ENCODE measurements at regions not wholly inside any gene's neighbourhood (a gene's known extent, or its start where the extent isn't known, plus 50 kb on each side); places are given as distances from the start of the nearest gene placed in this dataset.

- no peak for DNase-seq
Observed at GRCh38 chr10:4568086-4568485, 257.9 kb upstream of the AKR1E2 start.

DNA sequence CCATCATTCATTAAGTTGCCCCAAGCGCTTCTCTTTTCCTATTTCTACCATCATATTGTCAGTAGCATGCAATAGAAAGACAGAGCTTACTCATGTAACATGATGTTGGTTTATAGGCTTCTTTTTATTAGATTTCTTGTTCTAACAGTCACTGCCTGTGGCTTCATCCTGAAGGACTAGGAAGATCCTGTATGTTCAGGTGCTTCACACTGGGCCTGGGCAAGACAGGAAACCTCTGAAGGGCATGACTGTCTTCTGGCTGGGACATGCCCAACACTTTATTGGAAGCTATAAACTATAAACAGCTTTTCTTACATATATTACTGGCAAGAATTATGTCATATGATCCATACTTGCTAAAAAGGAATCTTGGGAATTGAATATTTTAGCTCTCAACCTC, 258.4 kb upstream of the AKR1E2 start:
- no peak for DNase-seq

DNA sequence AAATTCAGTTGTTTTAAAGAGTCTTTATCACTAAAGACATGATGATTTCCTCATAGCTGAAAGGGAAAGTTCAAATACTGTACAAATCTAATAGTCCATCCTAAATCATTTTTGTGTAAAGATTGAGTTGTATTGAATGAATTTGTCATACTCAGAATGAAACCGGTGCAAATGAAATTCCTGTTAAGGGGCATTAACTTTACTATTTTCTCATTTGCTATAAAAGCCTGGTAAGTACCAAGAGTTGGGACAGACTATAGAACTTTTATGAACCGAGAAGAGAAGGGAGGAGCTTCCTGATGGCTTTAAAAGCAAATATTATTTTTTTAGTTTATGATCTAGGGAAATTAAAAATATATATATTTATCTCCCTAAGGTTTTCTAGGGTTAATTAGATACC, 260.0 kb upstream of the AKR1E2 start:
- no peak for DNase-seq

GRCh38 chr10:4561296-4561695, 264.7 kb upstream of the AKR1E2 start:
- DNase-seq: no peak

- DNase-seq: no peak
Observed at GRCh38 chr10:4557469-4557868, 268.5 kb upstream of the AKR1E2 start.

GRCh38 chr10:4556527-4556926, 269.5 kb upstream of the AKR1E2 start:
- DNase-seq: no peak

DNA sequence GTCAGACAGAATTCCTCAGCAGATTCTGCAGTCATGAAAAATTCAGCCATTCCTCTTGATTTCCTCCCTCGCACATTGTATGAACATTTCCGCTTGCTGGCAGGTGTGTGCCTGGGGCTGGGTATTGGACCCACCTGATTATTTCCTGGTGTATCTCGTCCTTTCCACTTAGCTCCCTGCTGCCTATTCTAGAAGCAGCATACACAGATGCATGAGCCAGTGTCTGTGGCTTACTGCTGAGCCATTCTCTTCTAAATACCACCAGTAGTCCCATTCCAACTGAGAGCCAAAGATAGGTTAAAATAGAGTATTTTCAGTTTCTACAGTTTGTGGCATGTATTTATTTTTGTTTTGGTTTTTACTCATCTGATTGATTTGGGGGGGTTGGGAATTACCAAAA, 270.1 kb upstream of the AKR1E2 start:
- DNase-seq: no peak

DNA sequence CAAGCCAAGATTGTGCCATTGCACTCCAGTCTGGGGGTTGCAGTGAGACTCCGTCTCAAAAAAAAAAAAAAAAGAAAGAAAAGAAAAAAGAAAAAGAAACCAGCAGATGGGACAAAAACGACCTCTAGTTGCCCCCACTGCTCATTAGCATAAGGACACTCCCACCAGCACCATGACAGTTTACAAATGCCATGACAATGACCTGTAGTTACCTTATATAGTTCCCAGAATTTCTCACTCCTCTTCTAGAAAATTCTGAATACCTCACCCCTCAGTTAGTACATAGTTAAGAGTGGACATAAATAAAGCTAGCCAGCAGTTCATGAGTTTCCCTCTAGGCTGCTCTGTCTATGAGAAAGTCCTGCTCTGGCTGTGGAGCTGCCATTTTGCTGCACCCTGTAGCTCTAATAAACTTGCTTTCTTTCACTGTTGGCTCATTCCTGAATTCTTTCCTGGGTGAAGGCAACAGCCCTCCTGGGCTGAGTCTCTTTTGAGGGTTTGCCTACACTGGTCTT, 276.8 kb upstream of the AKR1E2 start:
- DNase-seq: no peak

DNA sequence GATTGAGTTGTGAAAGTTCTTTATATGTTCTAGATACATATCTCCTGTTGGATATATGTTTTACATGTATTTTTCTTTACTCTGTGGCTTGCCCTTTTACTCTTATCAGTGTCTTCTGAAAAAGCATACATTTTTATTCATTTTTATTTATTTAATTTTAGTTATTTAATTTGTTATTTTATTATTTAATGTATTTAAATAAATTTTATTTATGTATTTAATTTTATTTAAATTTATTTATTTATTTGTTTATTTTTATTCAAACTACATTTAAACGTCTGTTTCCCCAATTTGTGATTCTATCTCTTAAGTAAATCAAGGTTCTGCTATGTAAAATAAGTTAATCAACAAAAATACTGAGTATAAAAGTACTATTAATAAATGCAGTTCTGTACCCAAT, 279.1 kb upstream of the AKR1E2 start:
- DNase-seq: no peak

GRCh38 chr10:4546500-4546899, 279.5 kb upstream of the AKR1E2 start:
- DNase-seq: no peak

- no peak for DNase-seq
Observed at GRCh38 chr10:4545062-4545461, 280.9 kb upstream of the AKR1E2 start.

DNA sequence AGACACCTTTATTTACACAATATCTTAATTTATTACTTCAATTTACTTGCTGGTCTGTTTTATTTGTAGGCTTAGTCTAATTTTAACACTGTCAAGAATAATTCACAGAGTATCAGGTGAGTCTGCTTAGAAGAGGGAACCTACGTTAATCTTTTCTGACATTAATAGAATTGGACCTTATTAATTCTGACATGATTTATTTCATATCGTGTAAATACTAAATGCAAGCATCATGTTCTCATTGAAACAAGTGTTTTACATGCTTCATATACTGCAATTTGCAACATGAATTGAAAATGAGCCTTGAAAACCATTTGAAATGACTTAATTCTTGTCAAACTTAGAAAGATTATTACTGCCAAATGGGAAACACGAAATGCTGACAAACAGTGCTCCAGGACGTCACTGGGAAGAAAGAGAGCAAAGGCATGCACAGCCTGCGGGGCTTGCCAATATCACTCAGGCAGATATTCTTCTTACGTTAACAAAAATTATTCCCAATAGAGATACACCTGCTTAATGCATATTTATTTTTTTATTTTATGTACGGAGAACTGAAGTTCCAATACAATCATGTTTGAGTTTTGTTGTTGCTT, 282.0 kb upstream of the AKR1E2 start:
- DNase-seq: no peak

- no peak for DNase-seq
Observed at GRCh38 chr10:4541292-4541691, 284.7 kb upstream of the AKR1E2 start.

- DNase-seq: no peak
Observed at GRCh38 chr10:4538016-4538415, 288.0 kb upstream of the AKR1E2 start.

DNA sequence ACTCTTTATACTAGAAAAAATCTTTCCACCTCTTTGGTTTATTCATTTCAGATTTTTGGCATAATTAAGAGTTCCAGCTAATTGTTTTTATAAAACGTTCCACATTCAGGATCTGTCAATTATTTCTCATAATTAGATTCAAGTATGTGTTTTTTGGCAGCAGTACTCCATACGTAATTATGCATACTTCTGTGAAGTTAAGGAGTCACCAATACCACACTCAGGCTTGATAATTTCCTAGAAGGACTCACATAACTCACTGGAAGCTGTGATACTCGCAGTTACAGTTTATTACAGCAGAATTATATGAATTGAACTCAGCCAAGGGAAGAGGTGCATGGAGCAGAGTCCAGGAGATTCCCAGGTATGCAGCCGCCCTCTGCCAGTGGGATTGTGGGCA, 290.5 kb upstream of the AKR1E2 start:
- DNase-seq: no peak

DNA sequence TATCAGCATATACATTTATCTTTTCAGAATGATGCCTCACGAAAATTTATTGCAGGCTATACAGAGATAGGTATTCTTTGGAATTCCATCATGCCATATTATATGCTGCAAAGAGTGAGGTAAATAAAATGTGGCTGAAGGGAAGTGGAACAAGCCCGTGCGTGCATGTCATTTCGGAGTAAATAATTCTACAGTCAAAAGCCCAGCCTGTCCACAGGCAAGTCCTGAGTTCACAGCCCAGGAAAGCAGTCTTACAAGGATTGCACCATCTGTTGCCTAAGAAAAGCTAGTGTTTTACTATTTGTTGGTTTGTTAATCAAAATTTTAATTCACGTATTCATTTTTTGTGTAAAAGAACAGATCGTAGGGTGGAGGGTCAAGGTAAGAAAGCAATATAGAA, 292.4 kb upstream of the AKR1E2 start:
- no peak for DNase-seq

GRCh38 chr10:4532976-4533375, 293.0 kb upstream of the AKR1E2 start:
- no peak for DNase-seq

DNA sequence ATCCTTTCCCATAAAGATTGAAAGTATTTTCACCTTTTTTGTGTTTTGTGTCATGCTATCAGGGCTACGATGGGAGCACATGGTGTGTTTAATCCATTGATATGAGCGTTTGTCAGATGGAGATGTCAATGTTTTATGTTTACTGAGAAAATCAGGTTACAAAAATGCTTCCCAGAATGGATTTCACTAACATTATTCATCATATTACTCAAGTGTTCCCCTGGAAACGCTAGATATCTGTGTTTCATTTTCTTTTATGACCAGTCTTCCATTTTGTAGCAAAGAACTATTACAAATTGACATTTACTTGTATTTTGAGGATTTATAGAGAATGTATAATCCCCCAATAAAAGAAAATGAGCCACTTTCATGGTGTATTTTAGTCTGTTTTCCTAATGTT, 293.5 kb upstream of the AKR1E2 start:
- DNase-seq: no peak

DNA sequence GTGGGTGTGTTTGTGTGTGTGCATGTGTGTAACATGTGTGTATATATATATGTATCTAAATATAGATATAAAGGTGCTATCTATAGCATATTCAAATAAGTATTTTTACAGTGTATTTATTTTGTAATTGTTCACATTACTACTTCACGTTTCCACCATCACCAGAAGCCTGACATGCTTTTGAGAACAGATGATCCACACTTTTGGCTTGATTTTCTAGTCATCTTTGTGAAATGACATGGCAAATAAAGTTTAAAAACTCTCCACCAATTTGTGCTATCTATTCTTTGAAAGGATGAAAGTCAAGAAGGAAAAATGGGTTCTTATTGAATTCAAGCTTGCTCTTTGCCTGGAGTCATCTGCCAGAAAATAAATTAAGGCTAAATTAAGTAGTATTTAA, 294.0 kb upstream of the AKR1E2 start:
- DNase-seq: no peak

DNA sequence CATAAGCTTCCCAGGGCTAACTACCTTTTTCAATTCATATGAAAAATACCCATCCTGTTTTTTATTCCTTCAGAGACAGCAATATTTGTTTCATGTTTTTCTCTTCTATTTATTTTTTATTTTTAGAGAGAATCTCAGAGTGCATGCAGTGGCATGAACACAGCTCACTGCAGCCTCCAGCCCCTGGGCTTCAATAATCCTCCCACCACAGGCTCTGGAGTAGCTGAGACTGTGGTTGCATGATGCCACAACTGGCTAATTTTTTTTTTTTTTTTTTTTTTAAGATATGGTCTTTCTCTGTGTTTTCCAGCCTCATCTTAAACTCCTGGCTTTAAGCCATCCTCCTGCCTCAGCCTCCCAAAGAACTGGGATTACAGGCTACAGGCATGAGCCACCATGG, 296.7 kb upstream of the AKR1E2 start:
- DNase-seq: no peak

- no peak for DNase-seq
Observed at GRCh38 chr10:4527281-4527970, 298.6 kb upstream of the AKR1E2 start.

GRCh38 chr10:4526311-4526731, 299.7 kb upstream of the AKR1E2 start:
- DNase-seq: no peak

DNA sequence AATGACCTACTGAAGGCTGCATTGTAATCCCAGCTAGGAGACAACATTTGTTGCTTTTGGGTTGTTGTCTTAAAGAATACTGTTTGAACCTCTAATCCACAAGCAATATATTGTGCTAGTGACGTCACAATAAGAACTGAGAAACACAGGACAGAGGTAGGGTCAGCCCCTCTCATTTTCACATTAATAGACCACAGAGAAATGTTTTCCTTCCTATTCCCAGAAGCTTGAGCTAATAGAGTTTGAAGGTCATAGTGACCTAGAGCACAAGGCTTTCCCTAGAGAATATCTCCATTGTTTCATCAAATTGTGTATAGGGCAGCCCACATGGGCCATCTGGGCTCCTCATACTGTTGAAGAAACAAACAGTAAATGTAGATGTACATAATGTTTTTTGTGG, 300.9 kb upstream of the AKR1E2 start:
- no peak for DNase-seq

GRCh38 chr10:4522296-4523000, 303.6 kb upstream of the AKR1E2 start:
- no peak for DNase-seq
